Muscle of leg (tissue), 3 donors: ENCODE measurements at regions not wholly inside any gene's neighbourhood (a gene's known extent, or its start where the extent isn't known, plus 50 kb on each side); places are given as distances from the start of the nearest gene placed in this dataset.
A peak's percentile ranks its signal among the peaks of the same experiment; 100 is the strongest.

Source experiments
- DNase-seq: peaks from one replicate; pipeline ENCODE4 v3.0.0; 2013
- H3K27ac ChIP-seq: one replicate; pipeline ENCODE4 v1.5.1; 2013; ENCODE audit warnings: mild to moderate bottlenecking, low read length, control low read depth
- H3K27me3 ChIP-seq: one replicate; pipeline ENCODE4 v1.6.1; 2013; ENCODE audit warnings: low read length; ENCODE audit not compliant: control insufficient read depth, insufficient read depth
- H3K36me3 ChIP-seq: one replicate; pipeline ENCODE4 v1.6.1; 2013; ENCODE audit warnings: low read length; ENCODE audit not compliant: control insufficient read depth, insufficient read depth
- H3K4me1 ChIP-seq: one replicate; pipeline ENCODE4 v1.6.1; 2013; ENCODE audit warnings: low read length; ENCODE audit not compliant: control insufficient read depth, insufficient read depth
- H3K4me3 ChIP-seq: one replicate; pipeline ENCODE4 v1.5.1; 2013; ENCODE audit warnings: low read length, control low read depth
- H3K9me3 ChIP-seq: replicated peaks from 2 replicates; pipeline ENCODE4 v1.6.1; 2013; ENCODE audit warnings: low read depth, low read length; ENCODE audit not compliant: control insufficient read depth
- WGBS: methylation state at CpG from one replicate; pipeline ENCODE4 v1.1.5; 2013; ENCODE audit warnings: missing lambda C conversion rate; ENCODE audit not compliant: insufficient coverage; 5-methylcytosine and 5-hydroxymethylcytosine counted together

GRCh38 chr2:194105358-194105757 lies 1551.7 kb upstream of the SLC39A10 start:
- no CpG with 5 or more reads among the region's 1 CpG for WGBS
- Histone ChIP-seq H3K36me3 (no peaks in the 10 kb centered on the region), H3K4me1 (no peaks in the 10 kb centered on the region), H3K27ac (no peak overlapping the region), H3K9me3 (no peaks in the 10 kb centered on the region), H3K4me3 (no peak overlapping the region), H3K27me3 (no peaks in the 10 kb centered on the region)
- no peak for DNase-seq

GRCh38 chr2:194104687-194105086 lies 1552.3 kb upstream of the SLC39A10 start:
- H3K9me3 ChIP-seq = no peaks in the 10 kb centered on the region
- DNase-seq = peak; percentile 60
- no peak overlapping the region for H3K4me3 ChIP-seq
- no peaks in the 10 kb centered on the region for H3K27me3 ChIP-seq
- no peaks in the 10 kb centered on the region for H3K36me3 ChIP-seq
- no peaks in the 10 kb centered on the region for H3K4me1 ChIP-seq
- no peak overlapping the region for H3K27ac ChIP-seq

- Histone ChIP-seq H3K36me3 (no peaks in the 10 kb centered on the region), H3K9me3 (no peaks in the 10 kb centered on the region), H3K4me1 (no peaks in the 10 kb centered on the region), H3K4me3 (no peak overlapping the region), H3K27ac (no peak overlapping the region), H3K27me3 (no peaks in the 10 kb centered on the region)
- no CpG with 5 or more reads among the region's 2 CpGs for WGBS
- no peak for DNase-seq
Observed at GRCh38 chr2:194103941-194104659, 1552.9 kb upstream of the SLC39A10 start.

DNA sequence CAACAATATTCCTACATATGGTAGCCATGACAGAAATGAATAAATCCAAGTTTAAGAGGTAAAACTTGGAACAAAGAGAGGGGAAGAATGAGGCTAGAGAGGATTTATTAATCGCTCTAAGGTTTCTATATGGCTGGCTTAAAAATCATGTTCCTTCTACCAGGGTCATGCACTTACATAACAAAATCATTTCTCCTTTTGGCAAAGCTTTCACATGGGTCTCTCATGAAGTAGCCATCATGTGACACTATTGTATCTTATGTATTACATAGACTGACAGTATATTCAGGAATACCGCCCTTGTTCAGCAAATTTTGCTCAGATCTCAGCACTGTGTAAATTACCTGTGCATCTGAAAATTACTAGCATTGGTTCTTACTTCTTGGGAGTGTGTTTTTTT lies 1554.5 kb upstream of the SLC39A10 start:
- no peaks in the 10 kb centered on the region for H3K4me1 ChIP-seq
- no CpG with 5 or more reads among the region's 2 CpGs for WGBS

DNA sequence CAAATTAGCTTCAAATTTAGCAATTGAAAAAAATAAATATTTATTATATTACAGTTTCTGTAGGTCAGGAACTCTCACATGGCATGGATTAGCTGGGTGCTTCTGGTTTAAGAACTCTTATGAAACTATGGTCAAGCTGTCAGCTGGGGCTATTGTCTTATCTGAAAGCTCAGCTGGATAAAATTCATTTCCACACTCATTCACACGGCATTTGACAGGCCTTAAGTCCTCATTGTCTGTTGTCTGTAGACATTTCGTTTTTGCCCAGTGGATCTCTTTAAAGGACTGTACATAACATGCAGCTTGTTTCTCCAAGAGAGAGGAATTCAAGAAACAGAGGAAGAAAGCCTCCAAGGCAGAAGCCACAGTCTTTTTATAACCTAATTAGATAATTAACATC lies 1556.8 kb upstream of the SLC39A10 start:
- Histone ChIP-seq H3K27ac (no peak overlapping the region), H3K9me3 (no peaks in the 10 kb centered on the region), H3K27me3 (no peaks in the 10 kb centered on the region), H3K4me3 (no peak overlapping the region), H3K36me3 (no peaks in the 10 kb centered on the region), H3K4me1 (no peaks in the 10 kb centered on the region)
- 60% methylated on average over 1 of the region's 2 CpGs for WGBS
- no peak for DNase-seq

More for the DNA sequence above, 1554.5 kb upstream of the SLC39A10 start:
- DNase-seq = no peak
- H3K9me3 ChIP-seq = no peaks in the 10 kb centered on the region
- H3K4me3 ChIP-seq = no peak overlapping the region
- H3K36me3 ChIP-seq = no peaks in the 10 kb centered on the region
- no peak overlapping the region for H3K27ac ChIP-seq
- no peaks in the 10 kb centered on the region for H3K27me3 ChIP-seq

GRCh38 chr2:194096402-194096801 lies 1560.6 kb upstream of the SLC39A10 start:
- H3K27me3 ChIP-seq = no peaks in the 10 kb centered on the region
- H3K4me3 ChIP-seq = no peak overlapping the region
- DNase-seq = no peak
- H3K9me3 ChIP-seq = no peaks in the 10 kb centered on the region
- H3K4me1 ChIP-seq = no peaks in the 10 kb centered on the region
- WGBS = no CpG with 5 or more reads among the region's 3 CpGs
- no peaks in the 10 kb centered on the region for H3K36me3 ChIP-seq
- no peak overlapping the region for H3K27ac ChIP-seq

GRCh38 chr2:194095359-194095758 lies 1561.7 kb upstream of the SLC39A10 start:
- Histone ChIP-seq H3K9me3 (no peaks in the 10 kb centered on the region), H3K27me3 (no peaks in the 10 kb centered on the region), H3K4me1 (no peaks in the 10 kb centered on the region), H3K27ac (no peak overlapping the region), H3K4me3 (no peak overlapping the region), H3K36me3 (no peaks in the 10 kb centered on the region)
- no CpG with 5 or more reads among the region's 1 CpG for WGBS
- DNase-seq = no peak

- no peaks in the 10 kb centered on the region for H3K27me3 ChIP-seq
- no peaks in the 10 kb centered on the region for H3K4me1 ChIP-seq
- no peak overlapping the region for H3K4me3 ChIP-seq
- no peaks in the 10 kb centered on the region for H3K36me3 ChIP-seq
- no peak for DNase-seq
- no peak overlapping the region for H3K27ac ChIP-seq
- peaks cover 2% of the 10 kb centered on the region for H3K9me3 ChIP-seq
- WGBS = 95% methylated on average over 25 of the region's 32 CpGs
Observed at GRCh38 chr2:194090251-194090905, 1566.6 kb upstream of the SLC39A10 start.

GRCh38 chr2:194087089-194087958 lies 1569.7 kb upstream of the SLC39A10 start:
- no peaks in the 10 kb centered on the region for H3K27me3 ChIP-seq
- no peak overlapping the region for H3K4me3 ChIP-seq
- peak; percentile 51 for DNase-seq
- WGBS = no CpG with 5 or more reads among the region's 2 CpGs
- no peaks in the 10 kb centered on the region for H3K36me3 ChIP-seq
- no peak overlapping the region for H3K27ac ChIP-seq
- no peaks in the 10 kb centered on the region for H3K4me1 ChIP-seq
- peaks cover 4% of the 10 kb centered on the region for H3K9me3 ChIP-seq

GRCh38 chr2:194086129-194086528 lies 1570.9 kb upstream of the SLC39A10 start:
- Histone ChIP-seq H3K27me3 (no peaks in the 10 kb centered on the region), H3K4me1 (no peaks in the 10 kb centered on the region), H3K4me3 (no peak overlapping the region), H3K27ac (no peak overlapping the region), H3K36me3 (no peaks in the 10 kb centered on the region), H3K9me3 (peaks cover 4% of the 10 kb centered on the region)
- WGBS = no CpG with 5 or more reads among the region's 1 CpG
- DNase-seq = no peak
